ENCODE measurements at regions not wholly inside any gene's neighbourhood (a gene's known extent, or its start where the extent isn't known, plus 50 kb on each side); places are given as distances from the start of the nearest gene placed in this dataset.

DNA sequence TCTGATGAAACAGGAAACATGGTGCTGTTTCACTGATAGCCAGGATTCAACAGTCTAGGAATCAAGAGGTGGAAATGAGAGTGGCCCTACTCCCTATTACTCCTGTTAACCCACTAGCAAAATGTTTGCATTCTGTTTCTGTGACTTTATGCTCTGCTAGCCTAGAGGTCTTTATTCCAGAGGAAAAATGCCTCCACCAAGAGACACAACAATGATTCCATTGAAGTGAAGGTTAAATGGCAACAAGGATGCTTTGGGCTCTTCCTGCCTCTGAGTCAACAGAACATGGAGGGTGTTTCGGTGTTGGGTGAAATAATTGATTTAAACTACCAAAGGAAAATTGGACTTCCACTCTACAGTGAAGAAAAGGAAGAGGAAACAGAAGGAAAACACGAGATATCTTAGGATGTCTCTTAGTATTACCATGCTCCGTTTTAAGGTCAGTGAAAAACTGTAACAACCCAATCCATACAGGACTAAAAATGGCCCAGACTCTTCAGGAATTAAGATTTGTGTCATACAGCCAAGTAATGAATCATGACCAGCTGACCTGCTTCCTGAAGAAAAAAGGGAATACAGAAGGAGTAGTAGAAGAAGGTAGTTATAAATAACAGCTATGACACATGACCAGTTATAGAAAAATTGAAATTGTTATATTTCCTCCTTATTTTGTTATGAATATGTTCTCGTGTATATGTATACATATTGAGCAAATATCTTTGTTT, 1237.8 kb downstream of the NCAM2 start:
- H3K27ac ChIP-seq = no peak overlapping the region
- CTCF ChIA-PET = interaction anchor here (0.6 kb wide), 1 partner anchor 58 kb away, joined by 5 read pairs; no protein-coding TSS in a partner anchor
- POLR2A ChIA-PET (ENCODE audit: low non-redundant PET) = no interaction called here
- TF ChIP-seq, protein P1, sequence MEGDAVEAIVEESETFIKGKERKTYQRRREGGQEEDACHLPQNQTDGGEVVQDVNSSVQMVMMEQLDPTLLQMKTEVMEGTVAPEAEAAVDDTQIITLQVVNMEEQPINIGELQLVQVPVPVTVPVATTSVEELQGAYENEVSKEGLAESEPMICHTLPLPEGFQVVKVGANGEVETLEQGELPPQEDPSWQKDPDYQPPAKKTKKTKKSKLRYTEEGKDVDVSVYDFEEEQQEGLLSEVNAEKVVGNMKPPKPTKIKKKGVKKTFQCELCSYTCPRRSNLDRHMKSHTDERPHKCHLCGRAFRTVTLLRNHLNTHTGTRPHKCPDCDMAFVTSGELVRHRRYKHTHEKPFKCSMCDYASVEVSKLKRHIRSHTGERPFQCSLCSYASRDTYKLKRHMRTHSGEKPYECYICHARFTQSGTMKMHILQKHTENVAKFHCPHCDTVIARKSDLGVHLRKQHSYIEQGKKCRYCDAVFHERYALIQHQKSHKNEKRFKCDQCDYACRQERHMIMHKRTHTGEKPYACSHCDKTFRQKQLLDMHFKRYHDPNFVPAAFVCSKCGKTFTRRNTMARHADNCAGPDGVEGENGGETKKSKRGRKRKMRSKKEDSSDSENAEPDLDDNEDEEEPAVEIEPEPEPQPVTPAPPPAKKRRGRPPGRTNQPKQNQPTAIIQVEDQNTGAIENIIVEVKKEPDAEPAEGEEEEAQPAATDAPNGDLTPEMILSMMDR (conservative IDR thresholded peaks at IDR 0.05; ENCODE audit: low read depth) = no peak
- no peak for DNase-seq (ENCODE audit: low spot score)

DNA sequence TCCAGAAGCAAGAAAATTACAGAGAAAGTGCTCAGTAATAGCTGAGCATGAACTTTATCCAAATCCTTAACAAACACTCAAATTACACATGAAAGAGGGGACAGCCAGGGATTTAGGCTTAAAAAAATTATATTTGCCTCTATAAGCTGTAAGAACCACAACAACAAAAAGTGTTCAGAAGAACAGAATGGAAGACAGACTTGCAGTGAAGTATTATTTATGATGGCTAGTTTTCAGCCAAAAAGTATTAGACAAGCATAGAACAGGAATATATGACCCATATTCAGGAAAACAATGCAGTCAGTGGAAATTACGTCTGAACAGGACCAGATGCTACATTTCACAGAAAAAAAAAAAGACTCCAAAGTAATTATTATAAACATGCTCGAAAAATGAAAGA, 1246.3 kb downstream of the NCAM2 start:
- TF ChIP-seq, protein P1 (conservative IDR thresholded peaks at IDR 0.05; ENCODE audit: low read depth) = no peak
- H3K27ac ChIP-seq = no peak overlapping the region
- no peak for DNase-seq (ENCODE audit: low spot score)
- ChIA-PET POLR2A (ENCODE audit: low non-redundant PET) (no interaction called here), CTCF (interaction anchor here (0.6 kb wide), 1 partner anchor 279 kb away, joined by 3 read pairs; no protein-coding TSS in a partner anchor)

DNA sequence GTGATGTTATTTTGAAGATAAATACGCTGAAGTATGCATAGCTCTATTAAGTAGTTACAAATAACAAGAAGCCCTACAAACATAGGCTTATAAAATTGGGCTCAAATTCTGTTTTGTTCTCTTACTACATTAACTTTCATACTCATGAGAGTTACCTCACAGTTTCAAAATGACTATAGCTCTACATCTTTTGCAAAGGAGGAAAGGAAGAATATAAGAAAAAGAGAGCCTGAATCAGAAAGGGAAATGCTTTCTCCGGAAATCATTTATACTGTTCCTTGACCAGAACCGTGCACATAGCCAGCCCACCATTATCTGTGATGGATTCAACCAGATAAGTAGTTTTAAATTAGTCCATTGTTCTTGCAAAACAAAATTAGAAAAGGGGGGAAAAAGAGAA, 1252.1 kb downstream of the NCAM2 start:
- DNase-seq (ENCODE audit: low spot score) = no peak
- POLR2A ChIA-PET (ENCODE audit: low non-redundant PET) = no interaction called here
- no peak overlapping the region for H3K27ac ChIP-seq
- CTCF ChIA-PET = interaction anchor here (0.6 kb wide), 1 partner anchor 50 kb away, joined by 5 read pairs; no protein-coding TSS in a partner anchor
- TF ChIP-seq, protein P1 (conservative IDR thresholded peaks at IDR 0.05; ENCODE audit: low read depth) = no peak

DNA sequence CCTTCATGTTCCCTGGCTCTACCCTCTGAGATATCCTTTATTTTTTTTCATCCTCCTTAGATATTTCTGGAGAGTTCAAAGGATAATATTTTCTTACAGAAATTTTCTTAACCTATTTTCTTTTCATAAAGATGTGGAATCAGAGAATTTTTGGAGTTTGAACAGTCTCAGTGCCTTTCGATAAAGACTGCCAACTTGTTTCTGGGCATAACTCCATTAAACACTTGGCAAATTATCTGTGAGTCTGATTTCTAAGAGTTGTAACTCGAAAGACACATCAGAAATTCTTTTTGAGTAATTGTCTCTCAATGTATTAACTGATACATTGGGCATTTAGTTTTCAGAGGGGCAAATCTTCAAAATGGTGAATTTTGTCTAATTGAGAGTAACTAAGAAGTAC, 1255.6 kb downstream of the NCAM2 start:
- CTCF ChIA-PET = no interaction called here
- POLR2A ChIA-PET (ENCODE audit: low non-redundant PET) = no interaction called here
- TF ChIP-seq, protein P1 (conservative IDR thresholded peaks at IDR 0.05; ENCODE audit: low read depth) = no peak
- DNase-seq (ENCODE audit: low spot score) = no peak
- no peak overlapping the region for H3K27ac ChIP-seq

DNA sequence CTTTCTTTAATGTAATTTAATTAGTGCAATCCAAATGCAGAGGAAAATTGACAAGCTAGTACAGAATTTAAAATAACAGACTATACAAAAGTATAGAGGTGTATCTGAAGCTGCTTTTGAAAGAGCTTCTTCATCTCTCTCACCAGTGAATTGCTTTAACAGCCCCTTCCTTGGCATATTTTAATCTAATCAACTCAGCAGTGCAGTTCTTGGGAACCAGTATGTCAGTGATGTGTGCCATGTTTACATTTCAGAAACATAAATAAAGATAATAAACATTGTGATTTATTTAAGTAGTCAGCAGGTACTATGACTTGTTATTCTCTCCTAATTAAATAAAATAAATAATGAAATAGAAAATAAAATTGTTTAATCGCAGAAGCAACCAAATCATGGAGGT, 1260.6 kb downstream of the NCAM2 start:
- TF ChIP-seq, protein P1 (conservative IDR thresholded peaks at IDR 0.05; ENCODE audit: low read depth) = no peak
- CTCF ChIA-PET = interaction anchor here (0.6 kb wide), 1 partner anchor 31 kb away, joined by 3 read pairs; no protein-coding TSS in a partner anchor
- DNase-seq (ENCODE audit: low spot score) = no peak
- no peak overlapping the region for H3K27ac ChIP-seq
- POLR2A ChIA-PET (ENCODE audit: low non-redundant PET) = no interaction called here

DNA sequence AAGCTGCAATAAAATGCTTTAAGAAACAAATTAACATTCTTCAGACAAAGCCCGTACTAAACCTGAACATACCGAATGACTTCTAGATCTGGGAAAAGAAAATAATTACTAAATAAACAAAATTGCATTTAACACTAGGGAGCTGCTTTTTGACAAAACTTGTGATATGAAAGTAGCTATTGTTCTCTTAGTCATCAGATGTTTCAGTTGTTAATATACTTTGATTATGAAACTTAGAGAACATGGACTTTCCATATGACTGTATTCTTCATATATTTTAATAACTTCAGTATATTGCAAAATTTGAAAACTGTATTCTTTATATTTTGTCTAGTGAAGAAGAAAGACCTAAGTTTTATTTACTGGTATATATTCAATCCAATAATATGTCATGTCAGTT, 1262.1 kb downstream of the NCAM2 start:
- ChIA-PET CTCF (no interaction called here), POLR2A (ENCODE audit: low non-redundant PET) (no interaction called here)
- DNase-seq (ENCODE audit: low spot score) = no peak
- TF ChIP-seq, protein P1 (conservative IDR thresholded peaks at IDR 0.05; ENCODE audit: low read depth) = no peak
- no peak overlapping the region for H3K27ac ChIP-seq
